SJCRH30 (cell line): ENCODE measurements at regions not wholly inside any gene's neighbourhood (a gene's known extent, or its start where the extent isn't known, plus 50 kb on each side); places are given as distances from the start of the nearest gene placed in this dataset.
"Not testable (repeated sequence)": the region's sequence is repeated elsewhere in the genome, so short reads cannot be mapped to it uniquely, and the experiment has no call there.

Experiments used
- DNase-seq, 2 experiments: peaks; one replicate each; pipeline ENCODE4 v3.0.0-alpha.2; 2015 to 2020
- H3K27ac ChIP-seq: fragments of 250-450 bp; sonication (Bioruptor Pico); 2 replicates; pipeline ENCODE4 v1.5.1; 2020; ENCODE audit warnings: mild to moderate bottlenecking, moderate library complexity
- H3K27me3 ChIP-seq: fragments of 250-450 bp; sonication (Bioruptor Pico); 2 replicates; pipeline ENCODE4 v1.5.1; 2020; ENCODE audit warnings: mild to moderate bottlenecking, moderate library complexity
- H3K36me3 ChIP-seq: fragments of 250-450 bp; sonication (Bioruptor Pico); 2 replicates; pipeline ENCODE4 v1.5.1; 2020; ENCODE audit warnings: mild to moderate bottlenecking, moderate library complexity
- H3K4me1 ChIP-seq: fragments of 250-450 bp; sonication (Bioruptor Pico); 2 replicates; pipeline ENCODE4 v1.5.1; 2020; ENCODE audit warnings: mild to moderate bottlenecking, moderate library complexity
- H3K4me3 ChIP-seq: fragments of 250-450 bp; sonication (Bioruptor Pico); 2 replicates; pipeline ENCODE4 v1.5.1; 2020; ENCODE audit warnings: mild to moderate bottlenecking, moderate library complexity
- H3K9me3 ChIP-seq: fragments of 250-450 bp; sonication (Bioruptor Pico); replicated peaks from 2 replicates; pipeline ENCODE4 v1.5.1; 2020; ENCODE audit warnings: mild to moderate bottlenecking, moderate library complexity

- Histone ChIP-seq H3K9me3 (no peaks in the 10 kb centered on the region), H3K27me3 (no peaks in the 10 kb centered on the region), H3K4me1 (no peaks in the 10 kb centered on the region), H3K27ac (no peak overlapping the region), H3K36me3 (no peaks in the 10 kb centered on the region), H3K4me3 (no peak overlapping the region)
- no peak for DNase-seq
Observed at GRCh38 chr2:123614596-123614995, 410.5 kb upstream of the CNTNAP5 start.

- H3K4me1 ChIP-seq, H3K27me3 ChIP-seq, DNase-seq, H3K27ac ChIP-seq, H3K9me3 ChIP-seq, H3K4me3 ChIP-seq, H3K36me3 ChIP-seq: not testable (repeated sequence)
Observed at GRCh38 chr2:123618642-123619041, 406.4 kb upstream of the CNTNAP5 start.

GRCh38 chr2:123624816-123625215, 400.3 kb upstream of the CNTNAP5 start:
- H3K9me3 ChIP-seq = no peaks in the 10 kb centered on the region
- H3K4me1 ChIP-seq = no peaks in the 10 kb centered on the region
- no peaks in the 10 kb centered on the region for H3K27me3 ChIP-seq
- H3K36me3 ChIP-seq = no peaks in the 10 kb centered on the region
- DNase-seq = no peak
- H3K27ac ChIP-seq = no peak overlapping the region
- H3K4me3 ChIP-seq = no peak overlapping the region

- no peak for DNase-seq
- H3K36me3 ChIP-seq = no peaks in the 10 kb centered on the region
- no peaks in the 10 kb centered on the region for H3K9me3 ChIP-seq
- H3K4me3 ChIP-seq = no peak overlapping the region
- no peaks in the 10 kb centered on the region for H3K27me3 ChIP-seq
- H3K27ac ChIP-seq = no peak overlapping the region
- H3K4me1 ChIP-seq = no peaks in the 10 kb centered on the region
Observed at GRCh38 chr2:123636232-123636631, 388.9 kb upstream of the CNTNAP5 start.

- Histone ChIP-seq H3K36me3 (no peaks in the 10 kb centered on the region), H3K4me3 (no peak overlapping the region), H3K9me3 (no peaks in the 10 kb centered on the region), H3K4me1 (no peaks in the 10 kb centered on the region), H3K27me3 (no peaks in the 10 kb centered on the region), H3K27ac (no peak overlapping the region)
- DNase-seq = no peak
Observed at GRCh38 chr2:123640685-123641335, 384.3 kb upstream of the CNTNAP5 start.

- Histone ChIP-seq H3K4me1 (no peaks in the 10 kb centered on the region), H3K36me3 (no peaks in the 10 kb centered on the region), H3K27ac (no peak overlapping the region), H3K4me3 (no peak overlapping the region), H3K27me3 (no peaks in the 10 kb centered on the region), H3K9me3 (no peaks in the 10 kb centered on the region)
- DNase-seq = no peak
Observed at GRCh38 chr2:123644053-123644452, 381.0 kb upstream of the CNTNAP5 start.

- H3K4me1 ChIP-seq = no peaks in the 10 kb centered on the region
- H3K36me3 ChIP-seq = no peaks in the 10 kb centered on the region
- H3K9me3 ChIP-seq = no peaks in the 10 kb centered on the region
- H3K27me3 ChIP-seq = no peaks in the 10 kb centered on the region
- no peak overlapping the region for H3K4me3 ChIP-seq
- no peak overlapping the region for H3K27ac ChIP-seq
- no peak for DNase-seq
Observed at GRCh38 chr2:123648016-123648415, 377.1 kb upstream of the CNTNAP5 start.

GRCh38 chr2:123648956-123649355, 376.1 kb upstream of the CNTNAP5 start:
- no peaks in the 10 kb centered on the region for H3K9me3 ChIP-seq
- H3K4me1 ChIP-seq = no peaks in the 10 kb centered on the region
- H3K4me3 ChIP-seq = no peak overlapping the region
- H3K36me3 ChIP-seq = no peaks in the 10 kb centered on the region
- no peaks in the 10 kb centered on the region for H3K27me3 ChIP-seq
- DNase-seq = no peak
- no peak overlapping the region for H3K27ac ChIP-seq

- H3K4me1 ChIP-seq = no peaks in the 10 kb centered on the region
Observed at GRCh38 chr2:123651151-123651550, 373.9 kb upstream of the CNTNAP5 start.

GRCh38 chr2:123652320-123652719, 372.8 kb upstream of the CNTNAP5 start:
- no peak for DNase-seq
- Histone ChIP-seq H3K4me3 (no peak overlapping the region), H3K27me3 (no peaks in the 10 kb centered on the region), H3K36me3 (no peaks in the 10 kb centered on the region), H3K27ac (no peak overlapping the region), H3K4me1 (no peaks in the 10 kb centered on the region), H3K9me3 (no peaks in the 10 kb centered on the region)

More at GRCh38 chr2:123651151-123651550, 373.9 kb upstream of the CNTNAP5 start:
- H3K27me3 ChIP-seq = no peaks in the 10 kb centered on the region
- H3K27ac ChIP-seq = no peak overlapping the region
- no peak for DNase-seq
- no peak overlapping the region for H3K4me3 ChIP-seq
- H3K36me3 ChIP-seq = no peaks in the 10 kb centered on the region
- H3K9me3 ChIP-seq = no peaks in the 10 kb centered on the region

GRCh38 chr2:123656590-123656989, 368.5 kb upstream of the CNTNAP5 start:
- Histone ChIP-seq H3K27me3 (no peaks in the 10 kb centered on the region), H3K27ac (no peak overlapping the region), H3K9me3 (no peaks in the 10 kb centered on the region), H3K4me1 (no peaks in the 10 kb centered on the region), H3K36me3 (no peaks in the 10 kb centered on the region), H3K4me3 (no peak overlapping the region)
- no peak for DNase-seq

GRCh38 chr2:123659120-123659519, 366.0 kb upstream of the CNTNAP5 start:
- H3K36me3 ChIP-seq = no peaks in the 10 kb centered on the region
- no peak overlapping the region for H3K27ac ChIP-seq
- no peak overlapping the region for H3K4me3 ChIP-seq
- no peaks in the 10 kb centered on the region for H3K4me1 ChIP-seq
- DNase-seq = no peak
- H3K9me3 ChIP-seq = no peaks in the 10 kb centered on the region
- no peaks in the 10 kb centered on the region for H3K27me3 ChIP-seq

GRCh38 chr2:123670286-123670685, 354.8 kb upstream of the CNTNAP5 start:
- Histone ChIP-seq H3K27ac (no peak overlapping the region), H3K36me3 (no peaks in the 10 kb centered on the region), H3K27me3 (no peaks in the 10 kb centered on the region), H3K4me3 (no peak overlapping the region), H3K9me3 (no peaks in the 10 kb centered on the region), H3K4me1 (no peaks in the 10 kb centered on the region)
- DNase-seq = no peak

GRCh38 chr2:123683797-123684196, 341.3 kb upstream of the CNTNAP5 start:
- not testable (repeated sequence) for H3K36me3 ChIP-seq, DNase-seq, H3K4me1 ChIP-seq, H3K27me3 ChIP-seq, H3K27ac ChIP-seq, H3K4me3 ChIP-seq, H3K9me3 ChIP-seq

GRCh38 chr2:123687064-123687463, 338.0 kb upstream of the CNTNAP5 start:
- no peak overlapping the region for H3K27ac ChIP-seq
- H3K9me3 ChIP-seq = no peaks in the 10 kb centered on the region
- H3K4me1 ChIP-seq = no peaks in the 10 kb centered on the region
- no peak overlapping the region for H3K4me3 ChIP-seq
- no peak for DNase-seq
- H3K27me3 ChIP-seq = no peaks in the 10 kb centered on the region
- no peaks in the 10 kb centered on the region for H3K36me3 ChIP-seq

- H3K4me1 ChIP-seq = no peaks in the 10 kb centered on the region
- no peak overlapping the region for H3K27ac ChIP-seq
- H3K4me3 ChIP-seq = no peak overlapping the region
- no peaks in the 10 kb centered on the region for H3K9me3 ChIP-seq
- no peaks in the 10 kb centered on the region for H3K36me3 ChIP-seq
- H3K27me3 ChIP-seq = no peaks in the 10 kb centered on the region
- DNase-seq = peak in 1 of 2 experiments; percentile 3
Observed at GRCh38 chr2:123688231-123688940, 336.7 kb upstream of the CNTNAP5 start.
